MCF 10A (cell line): ENCODE measurements at regions not wholly inside any gene's neighbourhood (a gene's known extent, or its start where the extent isn't known, plus 50 kb on each side); places are given as distances from the start of the nearest gene placed in this dataset.

Experiments
- BruUV-seq: library from RNA; stranded (reverse); fragments of 400-500 nt; replicated peaks from 2 replicates; lab custom pipeline; 2021; lab: Mats Ljungman, UMichigan
- CTCF ChIA-PET: fragments of 300-600 bp; sonication (Branson Sonifier 250); formaldehyde crosslinking; extraction: SDS; loops from one replicate; lab custom pipeline; 2021; ENCODE audit warnings: antibody characterized with exemption, inconsistent platforms; lab: Yijun Ruan, JAX
- POLR2A ChIA-PET: fragments of 300-600, 350-650 bp; sonication (Branson Sonifier 250); formaldehyde crosslinking; extraction: SDS; loops from one replicate; lab custom pipeline; 2020; ENCODE audit warnings: antibody characterized with exemption, inconsistent platforms; lab: Yijun Ruan, JAX
- DNase-seq: peaks from one replicate; pipeline ENCODE4 v3.0.0-alpha.2; 2018; ENCODE audit not compliant: unreplicated experiment
- H3K27ac Mint-ChIP-seq: one replicate; pipeline ENCODE4 v1.8.0; 2022; ENCODE audit warnings: mild to moderate bottlenecking, low read depth, mixed read lengths; ENCODE audit not compliant: unreplicated experiment
- H3K27me3 Mint-ChIP-seq: one replicate; pipeline ENCODE4 v1.8.0; 2022; ENCODE audit warnings: mixed read lengths; ENCODE audit not compliant: insufficient read depth, unreplicated experiment
- H3K36me3 Mint-ChIP-seq: one replicate; pipeline ENCODE4 v1.8.0; 2022; ENCODE audit warnings: mild to moderate bottlenecking, moderate library complexity, mixed read lengths; ENCODE audit not compliant: insufficient read depth, unreplicated experiment
- H3K4me1 Mint-ChIP-seq: one replicate; pipeline ENCODE4 v1.8.0; 2022; ENCODE audit warnings: mixed read lengths; ENCODE audit not compliant: insufficient read depth, unreplicated experiment
- H3K4me3 Mint-ChIP-seq: one replicate; pipeline ENCODE4 v1.8.0; 2022; ENCODE audit warnings: mild to moderate bottlenecking, moderate library complexity, mixed read lengths; ENCODE audit not compliant: unreplicated experiment
- H3K9me3 Mint-ChIP-seq: one replicate; pipeline ENCODE4 v1.8.0; 2022; ENCODE audit warnings: mixed read lengths; ENCODE audit not compliant: unreplicated experiment
- intact Hi-C: fragments of 100-400 bp; cut with micrococcal nuclease; formaldehyde crosslinking; loops from 2 replicates; pipeline ENCODE4 v1.14.1; 2022
- TF ChIP-seq, protein P1 (sequence below): fragments of 200-600 bp; IDR thresholded peaks from one replicate; pipeline ENCODE4 v1.8.0; 2022; ENCODE audit warnings: antibody characterized with exemption, mild to moderate bottlenecking; ENCODE audit not compliant: unreplicated experiment

DNA sequence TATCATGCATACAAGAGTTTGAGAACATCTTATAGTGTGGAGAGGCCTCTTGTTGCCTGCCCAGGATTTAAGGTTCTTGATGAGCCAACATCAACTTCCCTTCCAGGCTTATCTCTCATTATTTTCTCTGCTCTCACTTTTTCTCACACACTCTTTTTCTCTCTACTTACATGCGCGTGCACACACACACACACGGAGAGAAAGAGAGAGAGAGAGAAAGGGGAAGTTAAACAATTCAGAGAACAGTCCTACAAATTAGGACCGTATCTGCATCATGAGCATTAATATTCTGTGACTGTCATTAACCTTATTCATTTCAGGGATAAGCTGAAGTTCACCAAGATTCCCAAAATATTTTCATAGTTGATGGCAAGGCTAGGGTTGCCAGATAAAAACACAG, 269.0 kb downstream of the ZNF621 start:
- Mint-ChIP-seq H3K4me1 (peaks cover 6% of the 10 kb centered on the region), H3K4me3 (no peak overlapping the region), H3K27me3 (no peaks in the 10 kb centered on the region), H3K36me3 (no peaks in the 10 kb centered on the region), H3K9me3 (no peaks in the 10 kb centered on the region), H3K27ac (no peak overlapping the region)
- BruUV-seq, result no TSS peak
- intact Hi-C loops, result no loop called here
- DNase-seq, result no peak
- TF ChIP-seq, protein P1, sequence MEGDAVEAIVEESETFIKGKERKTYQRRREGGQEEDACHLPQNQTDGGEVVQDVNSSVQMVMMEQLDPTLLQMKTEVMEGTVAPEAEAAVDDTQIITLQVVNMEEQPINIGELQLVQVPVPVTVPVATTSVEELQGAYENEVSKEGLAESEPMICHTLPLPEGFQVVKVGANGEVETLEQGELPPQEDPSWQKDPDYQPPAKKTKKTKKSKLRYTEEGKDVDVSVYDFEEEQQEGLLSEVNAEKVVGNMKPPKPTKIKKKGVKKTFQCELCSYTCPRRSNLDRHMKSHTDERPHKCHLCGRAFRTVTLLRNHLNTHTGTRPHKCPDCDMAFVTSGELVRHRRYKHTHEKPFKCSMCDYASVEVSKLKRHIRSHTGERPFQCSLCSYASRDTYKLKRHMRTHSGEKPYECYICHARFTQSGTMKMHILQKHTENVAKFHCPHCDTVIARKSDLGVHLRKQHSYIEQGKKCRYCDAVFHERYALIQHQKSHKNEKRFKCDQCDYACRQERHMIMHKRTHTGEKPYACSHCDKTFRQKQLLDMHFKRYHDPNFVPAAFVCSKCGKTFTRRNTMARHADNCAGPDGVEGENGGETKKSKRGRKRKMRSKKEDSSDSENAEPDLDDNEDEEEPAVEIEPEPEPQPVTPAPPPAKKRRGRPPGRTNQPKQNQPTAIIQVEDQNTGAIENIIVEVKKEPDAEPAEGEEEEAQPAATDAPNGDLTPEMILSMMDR, result no peak
- CTCF ChIA-PET, result no interaction called here
- POLR2A ChIA-PET, result interaction anchor here (1.2 kb wide), 1 partner anchor 15 kb away, joined by 3 read pairs; no protein-coding TSS in a partner anchor

DNA sequence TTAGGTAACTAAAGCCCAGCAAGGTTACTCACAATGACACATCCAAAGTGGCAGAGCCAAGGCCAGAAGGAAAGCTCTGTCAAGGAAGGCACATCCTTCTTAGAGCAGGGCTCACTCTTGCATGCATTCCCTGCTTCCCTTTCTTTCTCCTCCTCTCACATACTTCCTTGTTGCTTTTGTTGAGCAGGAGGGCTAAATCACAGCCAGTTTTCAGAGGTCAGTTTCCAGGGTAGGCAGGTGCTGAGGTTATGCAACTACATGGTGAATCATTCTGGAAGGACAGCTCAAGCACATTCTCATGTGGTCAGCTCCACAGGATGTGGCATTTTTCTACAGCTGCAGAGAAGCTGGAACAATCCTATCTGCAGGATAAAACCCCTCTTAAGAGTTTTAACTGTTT, 275.6 kb downstream of the ZNF621 start:
- peak; percentile 95 for DNase-seq
- peak overlapping the region; percentile 37 for H3K4me3 Mint-ChIP-seq
- peaks cover 29% of the 10 kb centered on the region for H3K4me1 Mint-ChIP-seq
- POLR2A ChIA-PET, result interaction anchor here (0.6 to 1.2 kb wide), 5 partner anchors 10 to 400 kb away, joined by 3 to 6 read pairs (median 4); partner anchors contain the start of gene CTNNB1
- no peaks in the 10 kb centered on the region for H3K27me3 Mint-ChIP-seq
- peak overlapping the region; percentile 52 for H3K27ac Mint-ChIP-seq
- CTCF ChIA-PET, result no interaction called here
- TF ChIP-seq, protein P1, result no peak
- no peaks in the 10 kb centered on the region for H3K36me3 Mint-ChIP-seq
- H3K9me3 Mint-ChIP-seq, result peaks cover 8% of the 10 kb centered on the region
- intact Hi-C loops, result loop anchor here (10.0 kb wide), 1 partner anchor 174 kb away; no protein-coding TSS in a partner anchor
- BruUV-seq, result no TSS peak

DNA sequence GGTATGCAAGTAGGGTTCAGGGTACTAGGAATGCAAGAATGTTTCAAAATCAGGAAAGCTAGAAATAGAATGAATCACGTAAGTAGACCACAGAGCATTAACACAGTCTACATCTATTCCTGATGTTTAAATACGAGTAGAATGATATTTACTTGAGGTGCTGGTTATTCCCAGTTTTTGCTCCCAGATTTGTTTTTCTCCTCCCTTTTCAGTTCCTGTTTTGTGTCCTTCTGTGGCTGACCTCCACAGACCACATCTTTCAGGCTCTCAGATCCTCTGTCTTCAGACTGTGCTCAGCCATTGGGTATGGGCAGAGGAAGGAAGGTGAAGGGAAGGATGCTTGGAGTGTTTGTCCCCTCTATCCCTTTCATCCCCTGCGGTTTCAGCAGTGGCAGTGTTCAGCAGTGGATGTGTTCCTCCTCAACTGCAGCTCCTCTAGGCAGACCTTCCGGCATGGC, 276.6 kb downstream of the ZNF621 start:
- peak overlapping the region; percentile 18 for H3K27ac Mint-ChIP-seq
- ChIA-PET CTCF (no interaction called here), POLR2A (interaction anchor here (0.9 to 1.3 kb wide), 4 partner anchors 9 to 398 kb away, joined by 4 to 6 read pairs (median 4); partner anchors contain the start of gene CTNNB1)
- intact Hi-C loops, result loop anchor here (10.0 kb wide), 1 partner anchor 173 kb away; no protein-coding TSS in a partner anchor
- no TSS peak for BruUV-seq
- no peaks in the 10 kb centered on the region for H3K36me3 Mint-ChIP-seq
- DNase-seq, result peak; percentile 44
- TF ChIP-seq, protein P1, result no peak
- peaks cover 8% of the 10 kb centered on the region for H3K9me3 Mint-ChIP-seq
- H3K27me3 Mint-ChIP-seq, result no peaks in the 10 kb centered on the region
- H3K4me3 Mint-ChIP-seq, result peak overlapping the region; percentile 4
- peaks cover 29% of the 10 kb centered on the region for H3K4me1 Mint-ChIP-seq

DNA sequence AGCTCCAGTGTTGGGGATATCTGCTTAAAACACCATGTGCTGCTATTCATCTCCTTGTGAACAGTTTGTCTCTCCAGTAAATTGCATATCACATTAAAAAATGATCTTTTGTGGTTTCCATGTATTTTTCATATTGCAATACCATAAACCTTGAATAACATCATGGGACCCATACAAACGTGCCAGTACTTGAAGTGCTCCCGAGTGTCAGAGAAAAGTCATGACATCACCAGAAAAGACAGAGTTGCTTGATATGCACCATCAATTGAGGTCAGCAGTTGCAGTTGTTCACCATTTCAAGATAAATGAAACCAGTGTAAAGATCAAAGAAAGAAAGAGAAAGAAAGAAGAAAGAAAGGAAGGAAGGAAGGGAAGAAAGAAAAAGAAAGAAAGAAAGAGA, 278.6 kb downstream of the ZNF621 start:
- intact Hi-C loops, result loop anchor here (10.0 kb wide), 1 partner anchor 171 kb away; no protein-coding TSS in a partner anchor
- no peaks in the 10 kb centered on the region for H3K36me3 Mint-ChIP-seq
- H3K27ac Mint-ChIP-seq, result no peak overlapping the region
- TF ChIP-seq, protein P1, result no peak
- H3K4me1 Mint-ChIP-seq, result peaks cover 29% of the 10 kb centered on the region
- CTCF ChIA-PET, result no interaction called here
- POLR2A ChIA-PET, result no interaction called here
- H3K4me3 Mint-ChIP-seq, result no peak overlapping the region
- DNase-seq, result no peak
- BruUV-seq, result no TSS peak
- H3K9me3 Mint-ChIP-seq, result peaks cover 8% of the 10 kb centered on the region
- no peaks in the 10 kb centered on the region for H3K27me3 Mint-ChIP-seq
